BJ (cell line): ENCODE measurements at regions not wholly inside any gene's neighbourhood (a gene's known extent, or its start where the extent isn't known, plus 50 kb on each side); places are given as distances from the start of the nearest gene placed in this dataset.

Experiments used
- CTCF ChIA-PET: fragments of 350-600 bp; formaldehyde crosslinking; extraction: SDS; loops from one replicate; lab custom pipeline; 2021; ENCODE audit warnings: antibody characterized with exemption, inconsistent platforms; lab: Yijun Ruan, JAX
- POLR2A ChIA-PET: fragments of 300-600 bp; sonication (Branson Sonifier 250); formaldehyde crosslinking; extraction: SDS; loops from one replicate; lab custom pipeline; 2021; ENCODE audit warnings: antibody characterized with exemption; lab: Charles Lee
- DNase-seq: peaks from one replicate; pipeline ENCODE4 v3.0.0-alpha.2; 2011; ENCODE audit warnings: low read depth
- H3K27me3 ChIP-seq: 2 replicates; pipeline ENCODE4 v1.6.0; 2011; ENCODE audit warnings: low read length; ENCODE audit not compliant: control insufficient read depth, insufficient read depth
- H3K36me3 ChIP-seq: 2 replicates; pipeline ENCODE4 v1.5.1; 2011; ENCODE audit warnings: low read length; ENCODE audit not compliant: control insufficient read depth, insufficient read depth
- H3K4me3 ChIP-seq: 2 replicates; pipeline ENCODE4 v1.5.1; 2011; ENCODE audit warnings: low read depth, mild to moderate bottlenecking, control low read depth, low read length
- CTCF ChIP-seq: IDR thresholded peaks from 2 replicates; pipeline ENCODE4 v1.5.1; 2011; ENCODE audit warnings: low read depth, mild to moderate bottlenecking, control low read depth, inconsistent platforms, low read length, moderate library complexity; ENCODE audit not compliant: insufficient read depth

DNA sequence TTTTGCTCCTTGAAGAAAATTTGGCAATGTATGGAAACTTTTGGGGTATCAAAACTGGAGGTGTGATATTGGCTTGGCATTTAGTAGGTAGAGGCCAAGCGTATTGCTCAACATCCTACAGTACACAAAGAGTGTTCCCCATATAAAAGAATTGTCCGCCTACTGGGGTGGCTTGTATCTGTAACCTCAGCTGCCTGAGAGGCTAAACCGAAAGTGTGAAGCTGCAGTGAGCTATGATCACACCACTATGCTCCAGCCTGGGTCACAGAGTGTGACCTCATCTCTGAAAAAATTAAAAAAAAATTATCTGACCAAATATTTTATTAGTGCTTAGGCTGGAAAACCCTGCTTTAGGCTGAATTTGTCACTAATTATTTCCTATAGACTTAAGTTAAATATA, 483.9 kb downstream of the PYDC2 start:
- CTCF ChIA-PET, result no interaction called here
- no peaks in the 10 kb centered on the region for H3K27me3 ChIP-seq
- no peak overlapping the region for H3K4me3 ChIP-seq
- DNase-seq, result no peak
- H3K36me3 ChIP-seq, result no peaks in the 10 kb centered on the region
- POLR2A ChIA-PET, result no interaction called here
- TF ChIP-seq CTCF, result no peak

GRCh38 chr3:191952186-191952585, 491.2 kb downstream of the PYDC2 start:
- DNase-seq, result no peak
- H3K27me3 ChIP-seq, result no peaks in the 10 kb centered on the region
- ChIA-PET CTCF (no interaction called here), POLR2A (no interaction called here)
- no peak overlapping the region for H3K4me3 ChIP-seq
- no peak for TF ChIP-seq CTCF
- H3K36me3 ChIP-seq, result no peaks in the 10 kb centered on the region

GRCh38 chr3:191952609-191953008, 491.6 kb downstream of the PYDC2 start:
- no peaks in the 10 kb centered on the region for H3K27me3 ChIP-seq
- no peak for DNase-seq
- no peak for TF ChIP-seq CTCF
- H3K4me3 ChIP-seq, result no peak overlapping the region
- CTCF ChIA-PET, result no interaction called here
- POLR2A ChIA-PET, result no interaction called here
- H3K36me3 ChIP-seq, result no peaks in the 10 kb centered on the region

DNA sequence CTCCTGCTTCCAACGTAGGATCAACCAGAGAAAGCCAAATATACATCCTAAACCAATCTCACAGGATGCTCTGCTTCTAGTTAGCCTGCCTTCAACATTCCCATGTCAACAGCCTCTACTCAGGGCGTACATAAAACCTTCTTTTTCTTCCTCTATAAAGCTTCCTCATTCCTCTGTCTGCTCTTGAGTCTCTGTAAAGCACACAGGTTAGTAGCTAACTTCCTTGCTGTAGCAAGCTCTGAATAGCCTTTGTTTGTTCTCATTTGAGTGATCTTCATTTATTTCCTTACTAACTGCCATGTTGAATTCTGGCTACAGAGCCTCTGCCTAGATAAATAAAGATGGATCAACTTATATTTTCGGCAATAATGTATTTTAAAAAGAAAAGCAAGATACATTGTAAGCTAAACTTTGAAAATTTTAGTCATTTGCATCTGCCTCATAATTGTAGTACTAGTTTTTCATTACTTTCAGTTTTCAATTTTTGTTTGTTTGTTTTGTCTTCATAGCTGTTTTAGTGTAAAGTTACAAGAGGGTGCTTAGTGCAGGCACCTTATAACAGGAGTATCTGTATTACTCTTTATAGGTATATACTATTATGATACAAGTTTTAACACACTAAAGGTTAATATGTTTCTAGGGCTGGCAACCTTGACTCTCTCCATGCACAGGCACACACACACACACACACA, 498.2 kb downstream of the PYDC2 start:
- no peak overlapping the region for H3K4me3 ChIP-seq
- H3K27me3 ChIP-seq, result no peaks in the 10 kb centered on the region
- TF ChIP-seq CTCF, result no peak
- CTCF ChIA-PET, result no interaction called here
- POLR2A ChIA-PET, result no interaction called here
- H3K36me3 ChIP-seq, result no peaks in the 10 kb centered on the region
- DNase-seq, result no peak

- ChIA-PET CTCF (no interaction called here), POLR2A (no interaction called here)
- H3K4me3 ChIP-seq, result no peak overlapping the region
- H3K36me3 ChIP-seq, result no peaks in the 10 kb centered on the region
- no peaks in the 10 kb centered on the region for H3K27me3 ChIP-seq
- no peak for TF ChIP-seq CTCF
- no peak for DNase-seq
Measured at GRCh38 chr3:191959876-191960413, 499.0 kb downstream of the PYDC2 start.
